Neural progenitor cell (in vitro differentiated cells): ENCODE measurements at regions not wholly inside any gene's neighbourhood (a gene's known extent, or its start where the extent isn't known, plus 50 kb on each side); places are given as distances from the start of the nearest gene placed in this dataset.
A peak's percentile ranks its signal among the peaks of the same experiment; 100 is the strongest.
"Not testable (repeated sequence)": the region's sequence is repeated elsewhere in the genome, so short reads cannot be mapped to it uniquely, and the experiment has no call there.

Experiments
- DNase-seq: peaks from one replicate; pipeline ENCODE4 v3.0.0-alpha.2; 2016; ENCODE audit warnings: low spot score
- H2AFZ ChIP-seq: fragments of 200-600 bp; sonication (generic); replicated peaks from 2 replicates; pipeline ENCODE4 v1.6.1; 2016; ENCODE audit warnings: antibody characterized with exemption
- H3F3A ChIP-seq: fragments of 200-600 bp; sonication (generic); 2 replicates; pipeline ENCODE4 v1.6.1; 2016; ENCODE audit warnings: antibody characterized with exemption, low read depth
- H3K27ac ChIP-seq: fragments of 200-600 bp; sonication (generic); 2 replicates; pipeline ENCODE4 v1.5.1; 2016; ENCODE audit warnings: mild to moderate bottlenecking
- H3K27me3 ChIP-seq: fragments of 200-600 bp; sonication (generic); 2 replicates; pipeline ENCODE4 v1.6.1; 2016; ENCODE audit warnings: mild to moderate bottlenecking, moderate library complexity
- H3K36me3 ChIP-seq: fragments of 200-600 bp; sonication (generic); 2 replicates; pipeline ENCODE4 v1.5.1; 2016
- H3K4me1 ChIP-seq: fragments of 200-600 bp; sonication (generic); 2 replicates; pipeline ENCODE4 v1.6.1; 2016; ENCODE audit warnings: mixed run types
- H3K4me2 ChIP-seq: fragments of 200-600 bp; sonication (generic); 2 replicates; pipeline ENCODE4 v1.6.1; 2016
- H3K4me3 ChIP-seq: fragments of 200-600 bp; sonication (generic); 2 replicates; pipeline ENCODE4 v1.5.1; 2016
- H3K79me2 ChIP-seq: fragments of 200-600 bp; sonication (generic); 2 replicates; pipeline ENCODE4 v1.6.1; 2016; ENCODE audit warnings: low read depth
- H3K9ac ChIP-seq: fragments of 200-600 bp; sonication (generic); 2 replicates; pipeline ENCODE4 v1.6.1; 2016
- H3K9me3 ChIP-seq: fragments of 200-600 bp; sonication (generic); 2 replicates; pipeline ENCODE4 v1.5.1; 2016; ENCODE audit warnings: low read depth
- H4K20me1 ChIP-seq: fragments of 200-600 bp; sonication (generic); 2 replicates; pipeline ENCODE4 v1.6.1; 2016; ENCODE audit warnings: low read depth
- H3K27ac Mint-ChIP-seq: 3 replicates; pipeline ENCODE4 v1.8.0; 2021; ENCODE audit warnings: mixed read lengths
- H3K27me3 Mint-ChIP-seq: 2 replicates; pipeline ENCODE4 v1.8.0; 2022; ENCODE audit warnings: low read depth, mild to moderate bottlenecking, inconsistent platforms, moderate library complexity, mixed read lengths; ENCODE audit not compliant: insufficient read depth
- H3K36me3 Mint-ChIP-seq: 3 replicates; pipeline ENCODE4 v1.8.0; 2021; ENCODE audit warnings: mixed read lengths
- H3K4me1 Mint-ChIP-seq: 3 replicates; pipeline ENCODE4 v1.8.0; 2021; ENCODE audit warnings: mixed read lengths
- H3K4me3 Mint-ChIP-seq: 3 replicates; pipeline ENCODE4 v1.8.0; 2021; ENCODE audit warnings: mild to moderate bottlenecking, moderate library complexity, mixed read lengths
- H3K9me3 Mint-ChIP-seq: 3 replicates; pipeline ENCODE4 v1.8.0; 2020; ENCODE audit warnings: mixed read lengths
- CTCF ChIP-seq: fragments of 200-600 bp; sonication (generic); IDR thresholded peaks from 2 replicates; pipeline ENCODE4 v1.5.1; 2017; ENCODE audit warnings: antibody characterized with exemption, mild to moderate bottlenecking
- EZH2 ChIP-seq: fragments of 200-600 bp; sonication (generic); IDR thresholded peaks from 2 replicates; pipeline ENCODE4 v1.6.1; 2017; ENCODE audit warnings: antibody characterized with exemption, mild to moderate bottlenecking, moderate library complexity
- EZH2phosphoT487 ChIP-seq: fragments of 200-600 bp; sonication (generic); IDR thresholded peaks from 2 replicates; pipeline ENCODE4 v1.6.1; 2017; ENCODE audit warnings: antibody characterized with exemption

DNA sequence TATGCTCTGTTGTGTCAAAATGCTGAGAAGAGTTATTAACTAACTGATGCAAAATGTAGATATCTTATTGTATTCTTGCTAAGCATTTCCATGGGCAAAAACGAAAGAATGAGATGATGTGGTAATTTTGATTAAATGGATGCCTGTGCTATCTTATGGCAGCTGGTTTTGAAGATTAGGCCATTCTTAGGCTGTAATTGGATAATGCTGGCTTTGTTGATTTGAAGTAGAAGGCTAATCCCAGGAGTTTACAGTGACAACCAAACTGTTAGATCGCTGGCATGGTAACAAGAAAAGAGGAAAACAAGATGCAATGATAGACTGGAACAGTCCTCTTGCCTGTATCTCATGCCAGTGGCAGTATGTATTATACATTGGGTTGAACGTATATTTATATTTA lies 74.1 kb upstream of the WDR44 start:
- H3K9me3 Mint-ChIP-seq = peaks cover 5% of the 10 kb centered on the region
- H3K36me3 Mint-ChIP-seq = no peaks in the 10 kb centered on the region
- peaks cover 8% of the 10 kb centered on the region for H3K4me1 ChIP-seq
- no peaks in the 10 kb centered on the region for H3K4me1 Mint-ChIP-seq
- no peak overlapping the region for H3K4me3 Mint-ChIP-seq
- H4K20me1 ChIP-seq = no peaks in the 10 kb centered on the region
- H2AFZ ChIP-seq = no peak overlapping the region
- peaks cover under 1% of the 10 kb centered on the region for H3K27me3 Mint-ChIP-seq
- no peaks in the 10 kb centered on the region for H3K36me3 ChIP-seq
- no peaks in the 10 kb centered on the region for H3F3A ChIP-seq
- no peak overlapping the region for H3K4me3 ChIP-seq
- H3K9ac ChIP-seq = no peak overlapping the region
- H3K27ac Mint-ChIP-seq = no peak overlapping the region
- H3K4me2 ChIP-seq = peak overlapping the region; percentile 11
- DNase-seq = peak; percentile 43
- H3K9me3 ChIP-seq = peaks cover 4% of the 10 kb centered on the region
- no peak for TF ChIP-seq EZH2phosphoT487
- no peak for TF ChIP-seq EZH2
- no peak for TF ChIP-seq CTCF
- H3K27me3 ChIP-seq = no peaks in the 10 kb centered on the region
- H3K79me2 ChIP-seq = no peaks in the 10 kb centered on the region
- no peak overlapping the region for H3K27ac ChIP-seq

GRCh38 chrX:118272242-118272641 lies 73.7 kb upstream of the WDR44 start:
- no peaks in the 10 kb centered on the region for H3K36me3 Mint-ChIP-seq
- H4K20me1 ChIP-seq = no peaks in the 10 kb centered on the region
- H3K36me3 ChIP-seq = no peaks in the 10 kb centered on the region
- no peak overlapping the region for H3K4me3 ChIP-seq
- peaks cover under 1% of the 10 kb centered on the region for H3K9me3 Mint-ChIP-seq
- H3K4me2 ChIP-seq = peak overlapping the region; percentile 11
- no peak overlapping the region for H3K27ac Mint-ChIP-seq
- TF ChIP-seq EZH2phosphoT487 = no peak
- H3K27me3 ChIP-seq = no peaks in the 10 kb centered on the region
- H3K4me1 ChIP-seq = peaks cover 8% of the 10 kb centered on the region
- H3K4me3 Mint-ChIP-seq = no peak overlapping the region
- H3K9ac ChIP-seq = no peak overlapping the region
- no peak overlapping the region for H3K27ac ChIP-seq
- no peak for DNase-seq
- no peaks in the 10 kb centered on the region for H3F3A ChIP-seq
- no peak overlapping the region for H2AFZ ChIP-seq
- no peaks in the 10 kb centered on the region for H3K4me1 Mint-ChIP-seq
- peaks cover 2% of the 10 kb centered on the region for H3K27me3 Mint-ChIP-seq
- H3K79me2 ChIP-seq = no peaks in the 10 kb centered on the region
- H3K9me3 ChIP-seq = no peaks in the 10 kb centered on the region

GRCh38 chrX:118286066-118286762 lies 59.7 kb upstream of the WDR44 start:
- TF ChIP-seq EZH2phosphoT487 (no peak), CTCF (no peak)

DNA sequence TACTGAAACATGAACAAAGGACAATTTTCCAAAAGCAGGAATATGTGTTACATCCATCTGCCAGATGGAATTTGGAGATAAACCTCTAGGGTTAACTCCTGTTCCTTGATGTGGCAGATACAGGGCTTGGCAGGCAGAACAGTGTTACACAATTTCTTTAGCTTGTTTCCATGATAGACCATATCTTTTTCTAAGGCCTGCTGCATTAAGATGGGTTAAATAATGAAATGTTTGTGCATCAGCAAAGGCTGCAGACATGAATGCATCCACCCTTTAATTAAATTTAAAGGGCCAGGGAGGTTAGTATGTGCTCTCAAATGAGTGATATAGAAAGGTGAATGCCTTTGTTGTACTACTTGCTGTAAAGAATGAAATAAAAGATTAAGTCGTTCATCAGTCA lies 50.1 kb upstream of the WDR44 start:
- H3K27ac ChIP-seq, DNase-seq, H3K9ac ChIP-seq, H3K4me1 ChIP-seq, H4K20me1 ChIP-seq, H3K4me1 Mint-ChIP-seq, H3K4me2 ChIP-seq, H3K9me3 ChIP-seq, H2AFZ ChIP-seq, H3K79me2 ChIP-seq, H3K36me3 Mint-ChIP-seq, H3K4me3 ChIP-seq, H3K27ac Mint-ChIP-seq, H3F3A ChIP-seq, H3K36me3 ChIP-seq, H3K27me3 Mint-ChIP-seq, H3K4me3 Mint-ChIP-seq, H3K27me3 ChIP-seq: not testable (repeated sequence)
- peaks cover 11% of the 10 kb centered on the region for H3K9me3 Mint-ChIP-seq

More at GRCh38 chrX:118286066-118286762, 59.7 kb upstream of the WDR44 start:
- no peaks in the 10 kb centered on the region for H3K27me3 ChIP-seq
- H3K27ac ChIP-seq = no peak overlapping the region
- H3K27ac Mint-ChIP-seq = no peak overlapping the region
- H3K4me2 ChIP-seq = no peak overlapping the region
- DNase-seq = no peak
- no peaks in the 10 kb centered on the region for H3K4me1 Mint-ChIP-seq
- H3K9ac ChIP-seq = no peak overlapping the region
- H3K9me3 ChIP-seq = peaks cover 5% of the 10 kb centered on the region
- H3F3A ChIP-seq = no peaks in the 10 kb centered on the region
- H3K4me1 ChIP-seq = peaks cover 10% of the 10 kb centered on the region
- H3K36me3 ChIP-seq = no peaks in the 10 kb centered on the region
- no peaks in the 10 kb centered on the region for H4K20me1 ChIP-seq
- H3K4me3 Mint-ChIP-seq = no peak overlapping the region
- peaks cover 3% of the 10 kb centered on the region for H3K9me3 Mint-ChIP-seq
- no peak overlapping the region for H2AFZ ChIP-seq
- H3K27me3 Mint-ChIP-seq = peaks cover 5% of the 10 kb centered on the region
- H3K36me3 Mint-ChIP-seq = peaks cover 2% of the 10 kb centered on the region
- H3K4me3 ChIP-seq = no peak overlapping the region
- H3K79me2 ChIP-seq = no peaks in the 10 kb centered on the region
